Esophagus muscularis mucosa (tissue), 4 donors: ENCODE measurements at regions not wholly inside any gene's neighbourhood (a gene's known extent, or its start where the extent isn't known, plus 50 kb on each side); places are given as distances from the start of the nearest gene placed in this dataset.

ENCODE experiments used
- EP300 ChIP-seq: sonication (generic); formaldehyde crosslinking; IDR thresholded peaks from one replicate; pipeline ENCODE4 v1.6.1; 2017; ENCODE audit warnings: antibody characterized with exemption
- POLR2A ChIP-seq: fragments of 450-650 bp; IDR thresholded peaks from one replicate; pipeline ENCODE4 v1.6.1; 2017; ENCODE audit warnings: antibody characterized with exemption, moderate library complexity, mild to moderate bottlenecking, low read depth
- TF ChIP-seq, protein P1 (sequence below), 3 experiments: fragments of 200-600 bp in 2 of 3; fragments of 450-650 bp in 1 of 3; sonication (generic) in 2 of 3; IDR thresholded peaks; one replicate each; pipeline ENCODE4 v1.5.1; 2017 to 2019; ENCODE audit warnings: antibody characterized with exemption in 3 of 3, mild to moderate bottlenecking in 2 of 3, moderate library complexity in 1 of 3

DNA sequence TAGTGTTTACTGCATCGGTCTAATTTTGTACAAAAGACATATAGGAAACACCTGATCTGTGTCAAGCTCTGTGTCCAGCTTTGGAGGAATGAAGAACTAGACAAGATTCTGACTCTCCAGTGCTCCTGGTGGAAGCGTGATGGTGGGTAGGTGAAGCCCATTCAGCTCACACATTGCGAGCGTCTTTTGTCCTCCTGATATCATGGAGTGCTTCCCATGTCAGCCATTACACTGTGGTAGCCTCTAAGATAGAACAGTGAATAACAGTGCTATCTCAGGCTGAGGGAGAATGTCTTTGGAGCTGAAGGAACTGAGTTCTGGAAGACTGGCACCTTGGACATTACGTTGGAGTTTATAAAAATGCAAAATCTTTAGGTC is 350.2 kb downstream of the CYRIA start:
- TF ChIP-seq, protein P1, sequence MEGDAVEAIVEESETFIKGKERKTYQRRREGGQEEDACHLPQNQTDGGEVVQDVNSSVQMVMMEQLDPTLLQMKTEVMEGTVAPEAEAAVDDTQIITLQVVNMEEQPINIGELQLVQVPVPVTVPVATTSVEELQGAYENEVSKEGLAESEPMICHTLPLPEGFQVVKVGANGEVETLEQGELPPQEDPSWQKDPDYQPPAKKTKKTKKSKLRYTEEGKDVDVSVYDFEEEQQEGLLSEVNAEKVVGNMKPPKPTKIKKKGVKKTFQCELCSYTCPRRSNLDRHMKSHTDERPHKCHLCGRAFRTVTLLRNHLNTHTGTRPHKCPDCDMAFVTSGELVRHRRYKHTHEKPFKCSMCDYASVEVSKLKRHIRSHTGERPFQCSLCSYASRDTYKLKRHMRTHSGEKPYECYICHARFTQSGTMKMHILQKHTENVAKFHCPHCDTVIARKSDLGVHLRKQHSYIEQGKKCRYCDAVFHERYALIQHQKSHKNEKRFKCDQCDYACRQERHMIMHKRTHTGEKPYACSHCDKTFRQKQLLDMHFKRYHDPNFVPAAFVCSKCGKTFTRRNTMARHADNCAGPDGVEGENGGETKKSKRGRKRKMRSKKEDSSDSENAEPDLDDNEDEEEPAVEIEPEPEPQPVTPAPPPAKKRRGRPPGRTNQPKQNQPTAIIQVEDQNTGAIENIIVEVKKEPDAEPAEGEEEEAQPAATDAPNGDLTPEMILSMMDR (IDR thresholded peaks at IDR 0.05), result no peak
- no peak for TF ChIP-seq POLR2A
- no peak for TF ChIP-seq EP300
